GM11168 (cell line): ENCODE measurements at regions not wholly inside any gene's neighbourhood (a gene's known extent, or its start where the extent isn't known, plus 50 kb on each side); places are given as distances from the start of the nearest gene placed in this dataset.

ENCODE experiments used
- in situ Hi-C: fragments of 300-500 bp; cut with MboI; formaldehyde crosslinking; loops from one replicate; pipeline ENCODE4 v1.12.0; 2022; ENCODE audit warnings: low sequenced_read_pairs; ENCODE audit not compliant: unreplicated experiment

GRCh38 chr22:48557473-48557872, 1270.2 kb downstream of the BRD1 start:
- in situ Hi-C loops = no loop called here

- in situ Hi-C loops = no loop called here
These were observed 1270.9 kb downstream of the BRD1 start for GRCh38 chr22:48556751-48557150.

- in situ Hi-C loops = no loop called here
These were observed 1271.5 kb downstream of the BRD1 start for GRCh38 chr22:48556222-48556621.

- in situ Hi-C loops = no loop called here
These were observed 1272.1 kb downstream of the BRD1 start for GRCh38 chr22:48555606-48556005.

GRCh38 chr22:48554893-48555572, 1272.6 kb downstream of the BRD1 start:
- in situ Hi-C loops = no loop called here

- in situ Hi-C loops = no loop called here
These were observed 1273.9 kb downstream of the BRD1 start for GRCh38 chr22:48553694-48554308.

GRCh38 chr22:48553119-48553518, 1274.6 kb downstream of the BRD1 start:
- in situ Hi-C loops = no loop called here

GRCh38 chr22:48551716-48552268, 1275.9 kb downstream of the BRD1 start:
- in situ Hi-C loops = no loop called here

GRCh38 chr22:48551061-48551460, 1276.6 kb downstream of the BRD1 start:
- in situ Hi-C loops = no loop called here

GRCh38 chr22:48548391-48548790, 1279.3 kb downstream of the BRD1 start:
- in situ Hi-C loops = no loop called here

- in situ Hi-C loops = no loop called here
These were observed 1279.7 kb downstream of the BRD1 start for GRCh38 chr22:48547971-48548370.

GRCh38 chr22:48546653-48547424, 1280.8 kb downstream of the BRD1 start:
- in situ Hi-C loops = no loop called here

GRCh38 chr22:48545987-48546386, 1281.7 kb downstream of the BRD1 start:
- in situ Hi-C loops = no loop called here

GRCh38 chr22:48541401-48542098, 1286.1 kb downstream of the BRD1 start:
- in situ Hi-C loops = no loop called here

GRCh38 chr22:48539261-48539660, 1288.4 kb downstream of the BRD1 start:
- in situ Hi-C loops = no loop called here

- in situ Hi-C loops = no loop called here
These were observed 1289.3 kb downstream of the BRD1 start for GRCh38 chr22:48538291-48538820.

GRCh38 chr22:48537343-48537680, 1290.4 kb downstream of the BRD1 start:
- in situ Hi-C loops = no loop called here

- in situ Hi-C loops = no loop called here
These were observed 1290.9 kb downstream of the BRD1 start for GRCh38 chr22:48536541-48537342.

GRCh38 chr22:48535868-48536540, 1291.7 kb downstream of the BRD1 start:
- in situ Hi-C loops = no loop called here
